ENCODE measurements at regions not wholly inside any gene's neighbourhood (a gene's known extent, or its start where the extent isn't known, plus 50 kb on each side); places are given as distances from the start of the nearest gene placed in this dataset.

DNA sequence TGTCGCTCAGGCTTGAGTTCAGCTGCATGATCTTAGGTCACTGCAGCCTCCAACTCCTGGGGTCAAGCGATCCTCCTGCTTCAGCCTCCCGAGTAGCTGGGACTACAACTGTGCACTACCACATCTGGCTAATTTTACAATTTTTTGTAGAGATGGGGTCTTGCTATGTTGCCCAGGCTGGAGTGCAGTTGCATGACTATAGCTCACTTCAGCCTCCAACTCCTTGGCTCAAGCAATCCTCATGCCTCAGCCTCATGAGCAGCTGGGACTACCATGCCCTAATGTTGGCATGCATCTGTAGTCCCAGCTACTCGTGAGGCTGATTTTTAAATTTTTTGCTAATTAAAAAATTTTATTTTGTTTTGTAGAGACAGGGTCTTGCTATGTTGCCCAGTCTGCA, 101.9 kb upstream of the NPTX2 start:
- no peak for DNase-seq (ENCODE audit: low read depth in 2 of 2)

- DNase-seq (ENCODE audit: low read depth in 2 of 2): no peak
Measured at GRCh38 chr7:98514211-98515031, 102.7 kb upstream of the NPTX2 start.

GRCh38 chr7:98511175-98511574, 105.9 kb upstream of the NPTX2 start:
- DNase-seq (ENCODE audit: low read depth in 2 of 2): no peak

- no peak for DNase-seq (ENCODE audit: low read depth in 2 of 2)
Measured at GRCh38 chr7:98509836-98510235, 107.2 kb upstream of the NPTX2 start.

GRCh38 chr7:98506471-98506870, 105.6 kb upstream of the BAIAP2L1 start:
- DNase-seq (ENCODE audit: low read depth in 2 of 2): no peak

DNA sequence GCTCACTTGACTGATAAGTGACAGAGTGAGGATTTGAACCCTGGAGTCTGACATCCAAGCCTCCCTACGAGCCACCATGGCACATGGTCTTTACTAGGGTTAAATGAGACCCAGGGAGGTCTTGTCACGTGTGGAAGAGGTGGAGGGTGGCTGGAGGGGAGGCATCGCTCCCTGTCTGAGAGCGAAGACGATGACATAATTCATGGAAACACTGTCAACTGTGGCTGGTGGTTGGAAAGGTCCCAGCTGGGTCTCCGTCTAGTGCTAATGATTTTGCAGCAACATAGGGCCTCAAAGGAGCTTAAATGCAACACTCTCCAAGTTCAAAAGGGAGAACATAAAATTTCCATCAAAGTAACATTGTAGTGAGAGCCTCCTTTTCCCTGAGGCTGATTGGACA, 99.9 kb upstream of the BAIAP2L1 start:
- DNase-seq (ENCODE audit: low read depth in 2 of 2): no peak

- no peak for DNase-seq (ENCODE audit: low read depth in 2 of 2)
Measured at GRCh38 chr7:98496618-98497017, 95.7 kb upstream of the BAIAP2L1 start.

GRCh38 chr7:98495200-98495955, 94.5 kb upstream of the BAIAP2L1 start:
- no peak for DNase-seq (ENCODE audit: low read depth in 2 of 2)

- DNase-seq (ENCODE audit: low read depth in 2 of 2): no peak
Measured at GRCh38 chr7:98493030-98493778, 92.3 kb upstream of the BAIAP2L1 start.

- DNase-seq (ENCODE audit: low read depth in 2 of 2): no peak
Measured at GRCh38 chr7:98488167-98488566, 87.3 kb upstream of the BAIAP2L1 start.

DNA sequence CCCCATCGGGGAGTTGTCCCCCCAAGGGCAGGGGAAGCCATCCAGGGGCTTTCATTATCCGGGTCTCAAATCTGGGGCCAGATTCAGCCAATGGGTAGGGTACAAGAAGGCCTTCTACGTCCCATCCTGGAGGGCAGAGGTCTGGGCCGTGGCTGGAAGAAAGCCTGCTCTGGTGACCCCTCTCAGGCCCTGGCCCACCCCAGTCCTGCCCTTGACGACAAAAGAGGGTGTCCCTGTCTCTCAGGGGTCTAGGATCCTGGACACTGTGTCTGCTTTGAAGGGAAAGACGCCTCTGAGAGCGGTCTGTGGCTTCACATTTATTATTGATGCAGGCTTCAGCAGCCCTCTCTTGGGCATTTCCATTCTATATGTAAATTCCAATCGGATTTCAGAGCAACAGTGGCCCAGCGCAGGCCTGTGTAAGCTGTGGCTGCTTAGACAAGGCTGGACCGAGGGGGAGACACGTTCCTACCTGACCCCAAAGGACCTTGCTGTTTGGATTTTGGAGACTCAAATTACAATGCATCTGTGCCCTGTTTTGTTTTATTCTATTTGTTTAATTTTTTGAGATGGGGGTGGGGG, 83.2 kb upstream of the BAIAP2L1 start:
- no peak for DNase-seq (ENCODE audit: low read depth in 2 of 2)

GRCh38 chr7:98483276-98483963, 82.5 kb upstream of the BAIAP2L1 start:
- no peak for DNase-seq (ENCODE audit: low read depth in 2 of 2)

- DNase-seq (ENCODE audit: low read depth in 2 of 2): no peak
Measured at GRCh38 chr7:98479318-98479717, 78.4 kb upstream of the BAIAP2L1 start.

GRCh38 chr7:98475352-98475751, 74.5 kb upstream of the BAIAP2L1 start:
- DNase-seq (ENCODE audit: low read depth in 2 of 2): no peak

DNA sequence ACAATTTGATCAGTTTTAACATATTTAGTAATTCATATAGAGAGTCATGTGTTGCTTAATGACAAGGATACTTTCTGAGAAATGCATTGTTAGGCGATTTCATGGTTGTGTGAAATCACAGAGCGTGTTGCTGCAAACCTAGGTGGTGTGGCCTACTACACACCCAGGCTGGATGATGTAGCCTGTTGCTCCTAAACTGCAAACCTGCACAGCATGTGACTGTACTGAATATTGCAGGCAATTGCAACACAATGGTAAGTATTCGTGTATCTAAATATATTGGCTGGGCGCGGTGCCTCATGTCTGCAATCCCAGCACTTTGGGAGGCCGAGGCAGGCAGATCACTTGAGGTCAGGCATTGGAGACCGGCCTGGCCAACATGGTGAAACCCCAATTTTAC, 73.7 kb upstream of the BAIAP2L1 start:
- DNase-seq (ENCODE audit: low read depth in 2 of 2): no peak

GRCh38 chr7:98472521-98472954, 71.6 kb upstream of the BAIAP2L1 start:
- DNase-seq (ENCODE audit: low read depth in 2 of 2): no peak

- peak; percentile 2 to 19 for DNase-seq (ENCODE audit: low read depth in 2 of 2)
Measured at GRCh38 chr7:98470485-98471240, 69.8 kb upstream of the BAIAP2L1 start.

GRCh38 chr7:98469088-98469487, 68.2 kb upstream of the BAIAP2L1 start:
- DNase-seq (ENCODE audit: low read depth in 2 of 2): no peak

- DNase-seq (ENCODE audit: low read depth in 2 of 2): no peak
Measured at GRCh38 chr7:98467570-98468312, 66.9 kb upstream of the BAIAP2L1 start.

- DNase-seq (ENCODE audit: low read depth in 2 of 2): no peak
Measured at GRCh38 chr7:98465022-98465421, 64.1 kb upstream of the BAIAP2L1 start.

Data from stimulated activated CD4-positive, alpha-beta T cell treated with anti-CD3 and anti-CD28 coated beads, Interleukin-15, amount 100 ng/mL, for 48 hours (primary cell).